GM21717 (cell line): ENCODE measurements at regions not wholly inside any gene's neighbourhood (a gene's known extent, or its start where the extent isn't known, plus 50 kb on each side); places are given as distances from the start of the nearest gene placed in this dataset.

Source experiments
- ATAC-seq: cut with Tn5 transposase; IDR thresholded peaks from one replicate; pipeline ENCODE4 v1.9.1; 2021; ENCODE audit warnings: mild to moderate bottlenecking, moderate library complexity; ENCODE audit not compliant: unreplicated experiment

DNA sequence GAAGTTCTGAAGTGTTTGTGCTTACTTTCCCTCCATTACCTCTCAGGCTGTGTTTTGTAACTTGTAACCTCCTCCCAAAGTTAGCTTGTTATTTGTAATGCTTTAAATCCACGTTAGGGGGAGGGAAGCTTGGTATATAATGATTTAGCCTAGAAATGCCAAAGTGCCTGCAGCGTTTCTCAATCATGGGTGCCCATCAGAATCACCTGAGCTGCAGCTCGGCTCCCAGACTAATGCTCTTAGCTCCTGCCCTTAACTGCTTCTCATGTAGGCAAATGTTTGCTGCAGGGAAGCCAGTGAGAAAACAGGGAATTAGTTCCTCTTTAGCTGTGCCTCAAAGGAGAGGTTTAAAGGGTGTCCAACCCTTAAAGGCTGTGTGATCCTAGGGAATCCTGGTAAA lies 219.2 kb upstream of the NAALADL2 start:
- no peak for ATAC-seq

DNA sequence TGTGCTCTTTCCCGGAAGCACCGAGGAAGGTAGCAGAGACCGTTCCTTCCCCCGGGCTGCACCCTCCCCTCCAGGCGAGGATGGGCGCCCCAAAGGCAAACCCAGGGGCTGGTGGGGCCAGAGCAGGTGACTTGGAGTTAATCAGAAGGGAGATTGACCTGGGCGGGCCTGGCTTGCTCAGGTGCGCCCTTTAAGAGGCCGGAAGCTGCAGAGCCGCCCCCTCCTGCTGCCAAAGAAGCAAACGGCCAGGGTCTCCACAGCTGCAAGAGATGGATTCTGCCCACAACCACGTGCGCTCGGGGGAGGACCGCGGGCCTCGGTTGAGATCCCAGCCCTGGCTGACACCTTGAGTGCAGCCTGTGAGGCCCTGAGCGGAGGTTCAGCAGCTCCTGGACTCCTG lies 218.2 kb upstream of the NAALADL2 start:
- ATAC-seq, result no peak

DNA sequence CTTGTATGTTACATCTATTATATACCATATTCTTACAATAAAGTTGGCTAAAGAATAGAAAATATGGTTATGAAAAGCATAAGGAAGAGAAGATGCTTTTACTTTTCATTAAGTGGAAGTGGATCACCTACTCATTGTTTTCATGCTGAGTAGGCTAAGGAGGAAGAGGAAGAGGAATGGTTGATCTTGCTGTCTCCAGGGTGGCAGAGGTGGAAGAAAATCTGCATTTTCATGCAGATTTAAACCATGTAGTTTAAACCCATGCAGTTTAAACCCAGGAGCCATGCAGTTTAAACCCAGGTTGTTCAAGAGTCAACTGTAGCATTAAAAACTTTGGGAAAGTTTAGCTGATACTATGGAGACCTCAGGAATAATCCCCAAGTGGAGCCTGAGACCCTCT lies 214.8 kb upstream of the NAALADL2 start:
- ATAC-seq, result no peak

DNA sequence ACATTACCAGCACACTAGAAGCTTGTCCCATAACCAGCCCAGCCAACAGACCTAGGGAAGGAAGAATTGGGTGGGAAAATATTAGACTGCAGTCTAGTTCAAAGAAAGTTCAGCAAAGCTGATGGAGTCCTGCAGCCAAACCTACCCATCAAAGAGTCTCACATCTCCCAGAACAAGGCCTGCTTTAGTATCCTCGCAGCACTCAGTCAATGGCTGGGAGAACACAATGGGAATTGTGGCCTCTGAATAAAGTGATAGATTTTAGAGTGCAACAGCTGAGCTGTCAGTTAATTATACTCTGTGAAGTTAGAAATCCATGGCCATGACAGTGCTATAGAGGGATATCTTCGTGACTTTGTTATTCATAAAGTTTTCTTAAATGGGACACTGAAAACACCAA lies 207.2 kb upstream of the NAALADL2 start:
- no peak for ATAC-seq

DNA sequence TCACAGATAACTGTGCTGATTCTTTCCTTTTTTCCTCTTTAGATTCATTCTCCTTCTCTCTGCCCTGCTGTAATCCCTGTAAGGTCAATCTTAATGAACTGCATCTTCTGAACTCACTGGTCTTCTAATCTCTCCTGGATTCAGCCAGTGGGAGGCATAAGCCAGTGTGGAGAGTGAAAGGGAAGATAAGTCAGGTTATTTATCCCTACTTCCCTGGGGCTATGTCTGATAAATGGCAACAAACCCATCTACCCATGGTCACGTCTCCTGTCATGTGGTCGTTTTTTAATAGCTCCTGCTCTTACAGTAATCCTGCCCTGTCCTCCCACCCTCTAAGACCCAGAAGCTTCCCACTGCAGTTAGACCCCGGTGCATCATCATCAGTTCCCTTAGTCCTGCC lies 199.6 kb upstream of the NAALADL2 start:
- no peak for ATAC-seq

DNA sequence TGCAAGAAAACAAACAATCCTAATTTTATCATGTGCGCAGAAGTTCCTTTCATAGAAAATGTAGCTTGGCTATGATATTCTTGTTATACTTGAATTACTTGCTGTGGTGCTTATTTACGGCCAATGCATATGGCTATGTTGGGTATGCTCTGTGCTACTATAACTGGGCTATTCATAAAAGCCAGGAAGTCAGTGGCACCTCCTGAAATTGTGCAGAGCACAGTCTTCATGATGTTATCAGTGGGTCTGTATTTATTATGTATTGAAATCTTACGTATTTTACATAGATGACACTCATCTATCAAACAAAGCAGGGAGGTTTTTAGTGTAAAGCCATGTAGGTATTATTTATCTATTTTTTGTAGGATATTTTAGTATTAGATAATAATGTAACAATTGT lies 196.5 kb upstream of the NAALADL2 start:
- ATAC-seq, result no peak

DNA sequence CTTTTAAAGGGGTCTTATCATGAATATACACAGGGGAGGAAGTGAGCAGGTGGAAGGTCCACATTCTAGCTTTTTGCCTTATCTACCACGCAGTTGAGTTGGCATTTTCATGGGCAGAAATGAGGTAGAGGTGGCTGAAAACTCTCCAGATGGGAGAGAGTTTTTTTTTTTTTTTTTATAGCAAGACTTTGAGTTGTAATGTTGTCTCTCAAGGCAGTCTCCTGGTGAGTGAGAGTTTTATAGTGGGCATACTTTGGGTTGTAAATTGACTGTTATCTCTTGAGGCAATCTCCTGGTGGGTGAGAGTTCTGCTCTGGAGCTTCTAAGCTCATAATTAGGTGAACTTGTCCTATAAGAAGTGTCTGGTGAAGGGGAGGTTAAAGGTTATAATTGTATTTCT lies 191.7 kb upstream of the NAALADL2 start:
- ATAC-seq, result no peak

DNA sequence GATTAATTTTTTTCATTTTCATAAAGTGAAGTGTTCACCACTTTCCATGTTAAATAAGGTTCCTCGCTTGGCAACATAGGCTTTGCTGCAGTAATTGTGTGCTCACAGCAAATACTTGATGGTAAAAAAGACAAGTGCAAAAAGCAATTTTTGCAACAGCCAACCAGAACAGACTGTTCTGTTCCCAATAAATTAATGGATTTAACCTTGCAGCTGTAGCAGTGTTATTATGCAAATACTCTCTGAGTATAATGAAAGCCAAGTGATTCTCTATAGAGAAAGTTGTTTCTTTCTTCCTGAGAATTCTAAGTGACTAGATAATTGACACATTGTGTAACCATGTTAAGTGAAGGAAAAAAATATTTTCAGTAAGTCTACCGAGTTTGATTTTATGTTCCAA lies 183.7 kb upstream of the NAALADL2 start:
- ATAC-seq, result no peak

DNA sequence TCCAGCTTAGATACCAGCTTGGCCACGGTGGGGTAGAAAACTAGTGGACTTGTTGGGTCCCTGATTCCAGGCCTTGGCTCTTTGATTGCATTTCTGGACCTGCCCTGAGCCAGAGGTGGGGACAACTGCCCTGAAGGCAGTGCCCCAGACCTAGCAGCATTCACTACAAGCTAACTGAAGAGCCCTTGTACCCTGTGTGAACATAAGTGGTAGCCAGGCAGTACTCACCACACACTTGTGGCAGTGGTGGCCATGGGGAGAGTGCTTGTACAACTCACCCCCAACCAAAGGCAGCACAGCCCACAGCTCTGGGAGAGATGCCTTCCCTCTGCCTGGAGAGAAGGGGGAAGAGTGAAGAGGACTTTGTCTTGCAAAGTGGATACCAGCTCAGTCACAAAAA lies 177.3 kb upstream of the NAALADL2 start:
- no peak for ATAC-seq

DNA sequence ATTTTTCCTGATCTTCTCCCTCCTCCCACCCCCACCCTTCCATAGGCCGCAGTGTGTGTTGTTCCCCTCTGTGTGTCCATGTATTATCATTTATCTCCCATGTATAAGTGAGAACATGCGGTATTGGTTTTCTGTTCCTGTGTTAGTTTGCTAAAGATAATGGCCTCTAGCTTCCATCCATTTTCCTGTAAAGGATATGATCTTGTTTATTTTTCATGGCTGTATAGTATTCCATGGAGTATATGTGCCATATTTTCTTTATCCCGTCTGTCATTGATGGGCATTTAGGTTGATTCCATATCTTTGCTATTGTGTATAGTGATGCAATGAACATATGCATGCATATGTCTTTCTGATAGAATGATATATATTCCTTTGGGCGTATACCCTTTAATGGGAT lies 173.3 kb upstream of the NAALADL2 start:
- ATAC-seq, result no peak

DNA sequence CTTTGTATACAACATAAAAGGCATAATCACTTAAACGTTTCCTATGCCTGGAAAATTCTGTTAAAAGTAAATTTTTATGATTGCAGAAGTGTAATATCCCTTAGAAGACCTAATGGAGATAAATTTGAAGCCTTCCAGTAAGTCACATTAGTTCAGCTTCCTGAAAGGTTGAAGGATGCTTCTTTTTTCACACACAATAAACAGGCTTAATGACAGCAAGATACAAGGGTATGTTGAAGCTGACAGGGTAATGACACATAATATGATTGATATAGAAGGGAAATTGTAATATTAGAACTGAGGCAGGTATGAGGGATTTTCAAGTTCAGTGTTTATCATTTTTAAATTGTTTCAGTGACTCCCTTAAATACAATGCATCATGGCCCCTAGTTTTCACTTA lies 161.8 kb upstream of the NAALADL2 start:
- no peak for ATAC-seq

DNA sequence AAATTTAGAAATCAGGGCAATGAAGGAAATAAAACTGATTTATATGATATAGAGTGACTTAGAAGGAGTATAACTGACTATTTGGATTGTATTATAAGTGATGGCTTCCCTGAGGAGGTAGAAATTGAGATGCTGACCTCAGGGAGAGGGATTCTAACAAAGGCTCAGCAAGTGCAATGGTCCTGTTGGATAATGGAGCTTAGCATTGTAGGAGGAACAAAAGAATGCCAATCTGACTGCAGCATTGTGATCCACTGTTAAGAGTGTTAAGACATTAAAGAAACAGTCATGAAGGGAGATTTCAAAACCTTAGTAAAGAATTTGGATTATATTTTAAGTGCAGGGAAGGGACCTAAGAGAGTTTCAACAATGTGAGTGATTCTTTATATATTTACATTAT lies 158.4 kb upstream of the NAALADL2 start:
- ATAC-seq, result no peak

DNA sequence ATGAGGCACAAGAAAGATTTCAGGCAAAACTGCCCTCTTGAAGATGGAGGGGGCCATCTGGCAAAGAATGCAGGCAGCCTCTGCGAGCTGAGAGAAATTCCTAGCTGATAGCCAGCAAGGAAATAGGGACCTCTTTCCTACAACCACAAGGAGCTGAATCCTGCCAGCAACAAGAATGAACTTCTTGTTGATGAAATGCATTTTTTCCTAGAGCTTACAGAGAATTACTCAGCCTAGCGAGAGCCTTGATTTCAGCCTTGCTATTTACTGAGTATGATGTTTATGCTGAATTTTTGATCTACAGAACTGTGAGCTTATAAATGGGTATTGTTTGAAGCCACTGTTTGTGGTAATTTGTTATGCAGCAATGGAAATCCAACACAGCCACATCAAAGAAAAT lies 148.5 kb upstream of the NAALADL2 start:
- no peak for ATAC-seq

DNA sequence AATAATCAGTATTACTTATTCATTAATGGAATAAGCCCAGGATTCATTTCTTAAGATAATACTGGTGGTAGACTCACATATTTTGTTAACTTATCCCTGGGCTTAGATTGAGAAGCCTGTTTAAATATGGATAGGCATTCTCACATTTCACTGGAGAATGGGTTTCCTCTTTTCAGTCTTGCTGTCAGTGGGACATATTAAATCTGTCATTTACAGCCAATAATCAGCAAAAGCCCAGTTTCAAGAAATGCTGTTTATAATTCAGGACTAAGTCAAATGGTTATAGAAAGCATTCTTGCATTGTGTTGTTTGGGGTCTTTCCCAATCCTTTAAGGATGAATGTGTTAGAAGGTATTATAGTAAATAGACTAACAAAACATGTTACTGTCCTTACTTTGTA lies 143.7 kb upstream of the NAALADL2 start:
- no peak for ATAC-seq

DNA sequence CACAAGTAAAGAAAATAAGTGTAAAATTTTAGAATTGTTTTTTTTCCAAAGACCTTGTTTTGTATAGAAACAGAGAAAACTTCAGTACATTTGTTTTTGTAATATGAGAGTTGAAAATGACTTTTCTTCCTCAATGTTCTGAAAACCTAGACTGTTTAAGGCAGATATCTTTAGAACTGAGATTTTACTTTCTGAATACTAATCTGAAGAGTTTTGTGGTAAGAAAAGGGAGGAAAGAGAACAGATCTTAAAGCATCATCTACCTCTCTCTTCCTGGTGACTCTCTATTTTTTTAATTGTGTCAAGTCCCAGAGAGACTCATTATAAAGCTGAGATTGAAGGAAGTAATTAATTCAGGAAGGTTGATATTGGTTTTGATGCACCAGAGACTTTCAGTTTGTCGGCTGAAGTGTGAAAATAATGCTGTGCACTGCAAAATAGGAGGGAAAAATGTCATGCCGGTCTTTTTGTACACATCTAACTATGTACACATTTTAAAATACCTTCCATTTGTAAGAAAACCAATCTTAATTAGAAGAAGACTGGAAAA lies 142.1 kb upstream of the NAALADL2 start:
- ATAC-seq, result no peak

DNA sequence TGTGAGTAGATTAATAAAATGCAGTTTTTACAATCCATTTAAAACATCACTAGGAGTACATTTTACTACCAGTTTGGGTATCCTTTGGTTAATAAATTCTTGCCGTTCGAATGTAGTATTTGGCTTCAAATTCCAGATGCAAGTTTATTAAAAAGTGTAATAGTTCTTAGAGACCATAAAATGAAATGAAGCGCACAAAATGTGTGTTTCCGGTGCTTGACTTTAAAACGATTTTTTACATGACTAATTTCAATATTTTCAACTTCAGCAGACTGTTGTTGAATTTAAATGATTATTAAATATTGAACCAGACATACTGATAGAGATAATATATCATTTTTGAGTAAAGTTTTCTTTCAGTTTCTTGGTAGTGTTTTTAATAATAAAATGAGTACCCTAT lies 138.4 kb upstream of the NAALADL2 start:
- no peak for ATAC-seq

DNA sequence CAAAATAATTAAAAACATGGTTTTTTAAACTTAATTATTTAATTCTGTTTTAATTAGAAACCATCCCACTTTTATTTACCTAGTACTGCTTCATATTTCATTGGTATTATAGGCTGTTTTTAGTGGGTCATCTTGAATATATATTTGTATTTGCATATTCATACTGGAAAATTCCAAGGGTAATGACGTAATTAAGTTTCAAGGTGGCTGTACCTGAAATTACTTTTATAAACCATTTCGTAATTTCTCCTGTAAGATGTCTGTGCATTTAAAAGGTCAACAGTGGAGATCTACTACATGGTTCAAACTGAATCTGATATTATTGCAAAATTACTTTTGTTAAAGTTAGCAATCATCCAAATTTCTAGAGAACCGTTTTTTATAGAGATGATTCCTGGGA lies 133.8 kb upstream of the NAALADL2 start:
- no peak for ATAC-seq

DNA sequence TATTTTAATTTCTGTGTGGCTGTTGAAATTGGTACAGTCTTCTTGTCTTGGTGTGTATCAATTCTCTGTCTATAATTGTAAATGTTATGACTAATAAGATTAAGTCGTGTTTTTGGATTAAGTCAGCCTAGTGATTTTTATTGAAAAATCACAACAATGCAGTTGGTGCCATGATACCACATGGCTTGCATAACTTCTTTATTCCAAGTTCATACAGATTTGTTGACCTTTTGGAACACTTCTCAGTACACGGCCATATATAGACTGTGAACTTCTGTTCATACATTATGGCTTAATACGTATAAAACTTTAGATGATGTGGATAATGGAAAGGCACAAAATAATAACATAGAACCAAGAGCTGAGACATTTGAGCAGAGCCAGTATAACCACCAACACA lies 121.2 kb upstream of the NAALADL2 start:
- ATAC-seq, result no peak

DNA sequence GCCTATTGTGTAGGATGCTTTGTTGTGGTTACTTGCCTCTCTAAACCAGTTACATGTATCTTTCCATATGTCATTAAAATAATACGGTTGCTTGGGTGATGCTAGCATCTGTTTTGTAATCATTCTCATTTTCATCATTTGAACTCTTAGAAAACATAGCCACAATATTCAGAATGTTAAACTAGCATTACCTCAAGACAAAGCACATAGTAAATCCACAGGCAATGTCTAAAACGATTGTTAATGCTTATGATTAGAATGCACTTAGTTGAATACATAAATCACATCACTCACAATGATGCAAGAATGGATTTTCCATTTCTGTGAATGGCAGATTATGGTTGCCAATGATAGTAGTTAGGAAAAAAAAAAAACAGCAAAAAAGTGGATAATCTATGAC lies 110.0 kb upstream of the NAALADL2 start:
- no peak for ATAC-seq

DNA sequence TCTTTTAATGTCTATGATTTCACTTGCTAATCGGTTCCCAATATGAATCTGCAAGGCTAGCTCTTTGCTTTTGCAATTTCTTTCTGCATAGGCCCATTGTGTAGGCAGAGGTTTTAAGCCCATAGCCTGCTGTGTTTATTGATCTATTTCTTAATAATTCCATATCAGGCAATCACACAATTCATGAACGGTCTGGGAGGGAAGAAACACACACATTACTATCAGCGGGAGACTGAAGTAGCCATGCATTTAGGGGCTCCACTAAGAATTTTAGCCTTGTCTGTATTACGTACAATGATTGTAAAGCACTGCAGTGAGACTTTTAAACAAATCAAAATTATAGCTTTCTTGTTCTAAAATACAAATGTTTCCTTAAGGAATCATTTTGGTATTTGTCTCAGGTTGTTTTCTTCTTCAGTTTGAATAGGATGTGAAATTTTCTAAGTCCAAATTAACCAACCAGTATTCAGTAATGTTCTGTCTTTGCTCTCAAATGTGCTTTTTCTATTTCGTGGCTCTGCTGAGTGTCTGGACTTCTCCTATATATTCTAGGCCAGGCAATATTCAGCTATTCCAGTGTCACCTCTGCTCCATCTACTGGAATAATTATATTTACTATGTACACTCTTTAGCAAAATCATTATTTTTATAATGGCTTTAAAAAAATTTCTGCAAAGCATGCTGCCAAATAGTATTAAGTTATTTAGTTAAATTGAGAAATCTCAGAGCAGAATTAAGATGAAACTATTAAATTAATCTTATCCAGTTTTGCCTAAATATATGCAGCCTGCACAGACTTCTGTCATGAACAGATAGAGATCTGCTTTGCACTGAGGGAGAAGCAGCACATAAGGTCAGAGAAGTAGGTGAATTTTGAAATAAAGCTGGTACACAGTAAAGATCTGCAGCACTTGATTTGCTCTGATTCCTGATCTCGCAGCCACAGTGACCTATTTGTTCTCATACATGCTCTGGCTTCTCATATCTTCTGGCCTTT lies 103.0 kb upstream of the NAALADL2 start:
- no peak for ATAC-seq

DNA sequence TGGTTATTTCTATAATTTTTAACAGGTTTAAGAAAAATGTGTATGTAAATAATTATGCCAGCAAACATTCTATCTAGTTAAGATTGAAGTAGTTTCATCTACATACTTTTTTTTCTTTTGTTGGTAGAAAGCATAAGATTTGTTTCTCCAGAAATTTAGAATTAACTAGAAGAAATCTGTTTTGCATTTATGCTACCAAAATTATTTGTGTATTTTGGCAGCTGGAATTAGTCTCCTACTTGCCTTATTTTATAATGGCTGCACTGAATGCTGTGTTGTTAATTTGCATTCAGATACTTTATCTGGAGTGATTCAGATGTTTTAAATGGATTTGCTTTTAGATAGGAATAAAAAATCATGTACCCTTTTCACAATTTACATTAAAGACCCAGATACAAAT lies 100.2 kb upstream of the NAALADL2 start:
- ATAC-seq, result no peak

DNA sequence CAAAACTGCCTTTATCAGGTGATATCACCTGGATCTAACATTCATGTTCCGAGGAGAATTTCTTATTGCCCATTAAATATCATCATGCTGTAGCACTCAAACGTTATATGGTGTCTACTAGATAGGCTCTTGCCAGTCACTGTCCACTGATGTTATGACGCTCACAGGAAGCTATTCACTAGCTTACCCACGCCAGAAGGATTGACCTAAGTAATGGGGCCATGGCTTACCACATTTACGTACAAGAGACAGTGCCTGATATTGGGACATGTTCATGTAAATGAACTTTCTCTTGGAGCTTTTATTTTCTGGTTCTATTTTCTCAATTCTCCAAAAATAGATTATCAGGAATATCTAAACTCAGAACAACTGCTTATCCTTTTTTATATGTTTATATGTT lies 91.7 kb upstream of the NAALADL2 start:
- ATAC-seq, result no peak
